GM12892 (cell line): ENCODE measurements at regions not wholly inside any gene's neighbourhood (a gene's known extent, or its start where the extent isn't known, plus 50 kb on each side); places are given as distances from the start of the nearest gene placed in this dataset.
"Not testable (repeated sequence)": the region's sequence is repeated elsewhere in the genome, so short reads cannot be mapped to it uniquely, and the experiment has no call there.

Source experiments
- DNase-seq: peaks from one replicate; pipeline ENCODE4 v3.0.0; 2011; ENCODE audit not compliant: insufficient read length
- FAIRE-seq: peaks from 2 replicates; lab custom pipeline; 2011; peaks lifted over from hg19 to GRCh38; lab: Jason Lieb, UNC
- POLR2A ChIP-seq: IDR thresholded peaks from 2 replicates; pipeline ENCODE4 v1.6.1; 2011; ENCODE audit warnings: low read depth, low read length, control low read depth
- POLR2AphosphoS5 ChIP-seq: IDR thresholded peaks from 2 replicates; pipeline ENCODE4 v1.6.1; 2011; ENCODE audit warnings: low read depth, low read length, control low read depth
- TAF1 ChIP-seq: IDR thresholded peaks from 2 replicates; pipeline ENCODE4 v1.6.1; 2011; ENCODE audit warnings: low read depth, mild to moderate bottlenecking, control low read depth, low read length, borderline replicate concordance

DNA sequence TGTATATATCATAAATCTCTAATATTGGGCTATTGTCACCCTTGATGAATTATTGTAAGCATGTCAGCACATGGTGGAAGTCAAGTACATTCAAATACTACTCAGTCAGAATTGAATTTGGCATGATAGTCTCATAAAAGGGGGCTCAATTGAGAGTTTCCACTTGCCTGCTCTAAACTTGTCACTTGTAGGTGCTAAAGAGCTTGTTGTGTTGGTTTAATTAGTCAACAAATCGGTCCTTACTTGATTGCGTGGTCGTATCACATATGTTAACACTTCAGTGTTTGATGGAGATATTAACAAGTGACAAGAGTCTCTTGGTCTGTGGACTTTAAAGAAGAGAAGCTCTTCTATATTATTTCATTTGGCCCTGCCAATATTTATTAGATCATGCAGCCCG is 81.1 kb downstream of the NKX2-1 start:
- no peak for TF ChIP-seq POLR2AphosphoS5
- TF ChIP-seq TAF1 = no peak
- TF ChIP-seq POLR2A = no peak
- FAIRE-seq (no peak), DNase-seq (no peak)

GRCh38 chr14:36430662-36431084 is 89.4 kb downstream of the NKX2-1 start:
- FAIRE-seq (no peak), DNase-seq (no peak)
- no peak for TF ChIP-seq POLR2AphosphoS5

- TF ChIP-seq POLR2AphosphoS5 (no peak), TAF1 (no peak), POLR2A (no peak)
- no peak for DNase-seq
- no peak for FAIRE-seq
These were observed 89.9 kb downstream of the NKX2-1 start for GRCh38 chr14:36430169-36430568.

DNA sequence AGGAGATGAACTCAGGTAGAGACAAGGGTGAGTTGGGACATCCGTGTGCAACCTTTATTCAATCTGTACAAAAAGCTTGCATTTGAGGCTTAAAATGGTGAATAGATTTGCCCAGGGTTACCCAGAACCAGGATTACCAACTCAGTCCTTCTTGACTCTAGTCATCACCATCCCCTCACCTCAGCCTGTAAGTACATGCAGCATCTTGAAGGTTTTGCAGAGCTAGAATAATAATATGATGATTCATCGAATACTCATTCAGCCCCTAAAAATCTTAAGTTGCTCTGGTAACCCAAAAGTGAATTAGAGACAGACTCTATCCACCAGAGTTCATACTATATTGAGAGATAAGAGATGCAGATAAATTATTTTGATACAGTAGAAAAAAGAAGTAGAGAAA is 90.3 kb downstream of the NKX2-1 start:
- DNase-seq (no peak), FAIRE-seq (no peak)
- no peak for TF ChIP-seq POLR2A
- TF ChIP-seq TAF1 = no peak
- TF ChIP-seq POLR2AphosphoS5 = no peak

DNA sequence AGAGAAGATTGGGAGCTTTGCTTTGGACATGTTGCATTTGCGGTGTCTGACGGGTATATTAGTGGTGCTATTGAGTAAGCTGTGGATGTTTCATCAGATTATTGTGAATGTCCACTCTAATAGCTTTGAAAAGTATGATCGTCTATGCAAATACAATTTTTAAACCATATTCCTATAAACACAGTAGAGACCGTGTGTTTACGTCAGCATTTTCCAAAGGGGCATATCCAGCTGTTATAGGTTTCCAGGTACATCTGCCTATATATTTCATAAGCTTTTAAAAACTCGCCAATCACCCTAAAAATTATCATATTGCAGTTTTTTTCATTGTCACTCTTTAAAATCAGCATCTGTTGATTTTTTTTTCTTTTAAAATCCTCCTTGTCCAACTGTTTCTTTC is 91.7 kb downstream of the NKX2-1 start:
- TF ChIP-seq POLR2AphosphoS5 = no peak
- TF ChIP-seq POLR2A = no peak
- TF ChIP-seq TAF1 = no peak
- no peak for DNase-seq
- FAIRE-seq = no peak

DNA sequence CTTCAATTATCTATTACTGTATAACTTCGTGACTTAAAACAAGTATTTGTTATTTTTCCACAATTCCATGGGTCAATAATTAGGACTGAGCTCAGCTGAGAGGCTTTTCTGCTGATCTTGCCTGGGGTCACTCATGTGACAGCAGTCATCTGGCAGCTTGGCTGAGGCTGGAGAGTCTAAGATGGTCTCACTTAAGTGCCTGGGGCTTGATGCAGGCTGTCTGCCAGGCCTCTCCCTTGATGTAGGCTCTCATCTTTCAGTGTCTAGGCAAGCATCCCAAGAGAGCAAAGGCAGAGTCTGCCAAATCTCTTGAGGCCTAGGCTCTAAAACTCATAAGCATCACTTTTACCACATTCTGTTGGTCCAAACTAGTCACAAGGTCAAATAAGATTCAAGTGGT is 93.2 kb downstream of the NKX2-1 start:
- TF ChIP-seq POLR2AphosphoS5 = no peak
- no peak for TF ChIP-seq POLR2A
- no peak for TF ChIP-seq TAF1
- DNase-seq = no peak
- FAIRE-seq = no peak

- no peak for FAIRE-seq
- no peak for TF ChIP-seq POLR2A
- TF ChIP-seq TAF1 = no peak
- no peak for TF ChIP-seq POLR2AphosphoS5
- DNase-seq = no peak
These were observed 93.9 kb downstream of the NKX2-1 start for GRCh38 chr14:36426113-36426512.

GRCh38 chr14:36424478-36425102 is 95.4 kb downstream of the NKX2-1 start:
- FAIRE-seq = no peak
- DNase-seq = no peak
- no peak for TF ChIP-seq POLR2A
- TF ChIP-seq POLR2AphosphoS5 = no peak
- no peak for TF ChIP-seq TAF1

- TF ChIP-seq POLR2A (no peak), POLR2AphosphoS5 (no peak), TAF1 (no peak)
- FAIRE-seq = no peak
- no peak for DNase-seq
These were observed 96.6 kb downstream of the NKX2-1 start for GRCh38 chr14:36423430-36423829.

- FAIRE-seq (no peak), DNase-seq (no peak)
- TF ChIP-seq POLR2A (no peak), TAF1 (no peak), POLR2AphosphoS5 (no peak)
These were observed 99.8 kb upstream of the MBIP start for GRCh38 chr14:36420149-36420687.

GRCh38 chr14:36418937-36419336 is 98.5 kb upstream of the MBIP start:
- TF ChIP-seq TAF1 (no peak), POLR2A (no peak)
- FAIRE-seq (no peak), DNase-seq (no peak)

- DNase-seq, FAIRE-seq: not testable (repeated sequence)
These were observed 91.5 kb upstream of the MBIP start for GRCh38 chr14:36411951-36412350.

- FAIRE-seq (no peak), DNase-seq (no peak)
- TF ChIP-seq POLR2A (no peak), TAF1 (no peak), POLR2AphosphoS5 (no peak)
These were observed 88.0 kb upstream of the MBIP start for GRCh38 chr14:36408388-36408787.
